ENCODE measurements at regions not wholly inside any gene's neighbourhood (a gene's known extent, or its start where the extent isn't known, plus 50 kb on each side); places are given as distances from the start of the nearest gene placed in this dataset.

DNA sequence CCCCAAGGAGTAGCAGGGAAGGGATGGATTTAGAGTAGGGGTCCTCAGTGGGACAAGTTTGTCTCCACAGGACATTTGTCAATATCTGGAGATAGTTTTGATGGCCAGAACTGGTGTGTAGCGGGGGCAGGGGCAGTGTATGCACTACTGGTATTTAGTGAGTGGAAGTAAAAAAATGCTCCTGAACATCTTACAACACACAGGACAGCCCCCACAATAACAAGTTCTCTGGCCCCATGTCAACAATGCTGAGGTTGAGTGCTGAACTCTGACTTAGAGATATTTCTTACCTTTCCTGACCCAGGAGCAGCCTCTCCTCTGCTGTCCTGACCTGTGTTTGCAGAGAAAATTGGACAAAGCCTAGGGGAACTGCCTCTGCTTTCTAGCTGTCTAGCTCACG, 365.8 kb downstream of the HAPSTR1 start:
- no peak for TF ChIP-seq CTCF (IDR thresholded peaks at IDR 0.05; ENCODE audit: low read length)
- TF ChIP-seq EZH2 (optimal IDR thresholded peaks at IDR 0.05; ENCODE audit: low read depth, low read length), result no peak
- no peak for TF ChIP-seq EZH2phosphoT487 (IDR thresholded peaks at IDR 0.05; ENCODE audit: low read length)
